HG02798 (cell line): ENCODE measurements at regions not wholly inside any gene's neighbourhood (a gene's known extent, or its start where the extent isn't known, plus 50 kb on each side); places are given as distances from the start of the nearest gene placed in this dataset.

Experiments used
- ATAC-seq: cut with Tn5 transposase; IDR thresholded peaks from one replicate; pipeline ENCODE4 v1.9.1; 2021; ENCODE audit warnings: mild to moderate bottlenecking; ENCODE audit not compliant: unreplicated experiment, poor library complexity

GRCh38 chr13:107457686-107458085, 757.6 kb downstream of the LIG4 start:
- no peak for ATAC-seq

- no peak for ATAC-seq
These were observed 758.9 kb downstream of the LIG4 start for GRCh38 chr13:107456431-107456830.

GRCh38 chr13:107452833-107453232, 762.5 kb downstream of the LIG4 start:
- no peak for ATAC-seq

GRCh38 chr13:107450931-107451330, 764.4 kb downstream of the LIG4 start:
- ATAC-seq = no peak

GRCh38 chr13:107450431-107450830, 764.9 kb downstream of the LIG4 start:
- ATAC-seq = no peak

- no peak for ATAC-seq
These were observed 767.7 kb downstream of the LIG4 start for GRCh38 chr13:107447591-107447990.

GRCh38 chr13:107441279-107441678, 774.1 kb downstream of the LIG4 start:
- no peak for ATAC-seq

GRCh38 chr13:107438251-107438650, 777.1 kb downstream of the LIG4 start:
- ATAC-seq = no peak

- ATAC-seq = no peak
These were observed 781.0 kb downstream of the LIG4 start for GRCh38 chr13:107434347-107434746.

- ATAC-seq = no peak
These were observed 787.8 kb downstream of the LIG4 start for GRCh38 chr13:107427536-107427935.

- ATAC-seq = no peak
These were observed 792.9 kb downstream of the LIG4 start for GRCh38 chr13:107422421-107422820.

GRCh38 chr13:107421951-107422350, 793.4 kb downstream of the LIG4 start:
- ATAC-seq = no peak

GRCh38 chr13:107421028-107421427, 794.3 kb downstream of the LIG4 start:
- no peak for ATAC-seq

GRCh38 chr13:107413005-107413404, 802.3 kb downstream of the LIG4 start:
- ATAC-seq = no peak

- no peak for ATAC-seq
These were observed 808.3 kb downstream of the LIG4 start for GRCh38 chr13:107407074-107407473.

- ATAC-seq = no peak
These were observed 819.2 kb downstream of the LIG4 start for GRCh38 chr13:107395927-107396662.

- no peak for ATAC-seq
These were observed 823.1 kb downstream of the LIG4 start for GRCh38 chr13:107392205-107392604.

GRCh38 chr13:107387525-107387924, 819.6 kb upstream of the ARGLU1 start:
- ATAC-seq = no peak

- ATAC-seq = no peak
These were observed 811.6 kb upstream of the ARGLU1 start for GRCh38 chr13:107379407-107380155.

GRCh38 chr13:107376341-107377125, 808.6 kb upstream of the ARGLU1 start:
- ATAC-seq = no peak
